HepG2 (cell line): ENCODE measurements at regions not wholly inside any gene's neighbourhood (a gene's known extent, or its start where the extent isn't known, plus 50 kb on each side); places are given as distances from the start of the nearest gene placed in this dataset.

Experiments used
- CTCF ChIP-seq: sonication (generic); formaldehyde crosslinking; IDR thresholded peaks from 2 replicates; pipeline ENCODE4 v1.5.0; 2020; ENCODE audit warnings: mild to moderate bottlenecking, missing genetic modification reagents, moderate library complexity
- ETV6 ChIP-seq: sonication (generic); formaldehyde crosslinking; conservative IDR thresholded peaks from 2 replicates; pipeline ENCODE4 v1.4.0; 2020; ENCODE audit warnings: missing genetic modification reagents
- GPN1 ChIP-seq: sonication (generic); formaldehyde crosslinking; IDR thresholded peaks from 2 replicates; pipeline ENCODE4 v1.5.1; 2020; ENCODE audit warnings: missing genetic modification reagents, borderline replicate concordance
- HCFC1 ChIP-seq: fragments of 150-350 bp; IDR thresholded peaks from 2 replicates; pipeline ENCODE4 v1.6.1; 2014; ENCODE audit warnings: low read depth, low read length
- HES4 ChIP-seq: sonication (generic); formaldehyde crosslinking; IDR thresholded peaks from 2 replicates; pipeline ENCODE4 v1.9.0; 2021; ENCODE audit warnings: mild to moderate bottlenecking, missing genetic modification reagents, borderline replicate concordance
- MAX ChIP-seq: IDR thresholded peaks from 2 replicates; pipeline ENCODE4 v1.6.1; 2012; ENCODE audit warnings: inconsistent platforms
- PCBP2 ChIP-seq: fragments of 200-400 bp; formaldehyde crosslinking; optimal IDR thresholded peaks from 2 replicates; pipeline ENCODE3; 2018; ENCODE audit warnings: low read length, low read depth; ENCODE audit not compliant: poor library complexity, severe bottlenecking
- POLR2A ChIP-seq, 2 experiments: IDR thresholded peaks; 2 replicates each; pipeline ENCODE4 v1.6.1; 2011; ENCODE audit warnings: low read depth in 2 of 2, low read length in 2 of 2, mild to moderate bottlenecking in 1 of 2, moderate library complexity in 1 of 2; ENCODE audit not compliant: insufficient read depth in 1 of 2
- REL ChIP-seq: sonication (generic); formaldehyde crosslinking; conservative IDR thresholded peaks from 2 replicates; pipeline ENCODE4 v1.8.0; 2022; ENCODE audit warnings: mild to moderate bottlenecking, missing genetic modification reagents, moderate library complexity
- RFXANK ChIP-seq: IDR thresholded peaks from 2 replicates; pipeline ENCODE4 v1.6.1; 2016
- ZKSCAN8 ChIP-seq: IDR thresholded peaks from 2 replicates; pipeline ENCODE4 v1.6.1; 2016; ENCODE audit warnings: borderline replicate concordance, missing genetic modification reagents, missing compliant biosample characterization

GRCh38 chr12:76652402-76652801 is 92.8 kb upstream of the OSBPL8 start:
- TF ChIP-seq ZKSCAN8 (CRISPR knock-in tag) (no peak), CTCF (CRISPR knock-in tag) (no peak), HCFC1 (no peak), POLR2A (IDR thresholded peaks at IDR 0.05; ENCODE audit: insufficient read depth in 1 of 2, low read depth in 2 of 2, low read length in 2 of 2) (no peak), HES4 (CRISPR knock-in tag) (no peak), REL (CRISPR knock-in tag) (no peak), GPN1 (no peak), RFXANK (CRISPR knock-in tag) (no peak), PCBP2 (no peak), ETV6 (CRISPR knock-in tag) (no peak), MAX (no peak)
